DND-41 (cell line): ENCODE measurements at regions not wholly inside any gene's neighbourhood (a gene's known extent, or its start where the extent isn't known, plus 50 kb on each side); places are given as distances from the start of the nearest gene placed in this dataset.

Experiments
- EZH2 ChIP-seq: IDR thresholded peaks from 3 replicates; pipeline ENCODE4 v1.6.1; 2012; ENCODE audit warnings: borderline replicate concordance, low read depth, mild to moderate bottlenecking, moderate library complexity, low read length, inconsistent platforms; ENCODE audit not compliant: severe bottlenecking
- TF ChIP-seq, protein P1 (sequence below): IDR thresholded peaks from 2 replicates; pipeline ENCODE4 v1.5.1; 2012; ENCODE audit warnings: borderline replicate concordance, low read length, moderate library complexity, mild to moderate bottlenecking; ENCODE audit not compliant: poor library complexity, severe bottlenecking; ENCODE audit errors: extremely low read depth

DNA sequence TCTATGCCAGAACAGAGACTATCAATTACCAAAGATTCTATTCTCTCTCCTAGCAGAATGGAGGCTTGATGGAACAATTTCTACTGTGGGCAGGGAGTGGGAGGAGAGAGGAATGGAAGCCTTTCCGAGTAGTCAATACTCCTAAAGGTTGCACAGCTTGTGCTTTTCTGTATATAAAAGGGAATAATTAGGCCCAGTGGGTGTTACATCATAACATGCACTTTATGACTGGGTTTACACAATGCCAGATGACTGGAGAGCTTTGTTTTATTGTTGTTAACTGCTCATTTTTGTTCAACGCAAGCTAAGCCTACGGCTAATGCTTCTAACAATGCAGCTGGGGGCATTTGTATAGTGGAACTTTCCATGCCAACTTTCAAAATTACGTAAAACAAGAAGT lies 2237.9 kb upstream of the RAG2 start:
- TF ChIP-seq, protein P1, sequence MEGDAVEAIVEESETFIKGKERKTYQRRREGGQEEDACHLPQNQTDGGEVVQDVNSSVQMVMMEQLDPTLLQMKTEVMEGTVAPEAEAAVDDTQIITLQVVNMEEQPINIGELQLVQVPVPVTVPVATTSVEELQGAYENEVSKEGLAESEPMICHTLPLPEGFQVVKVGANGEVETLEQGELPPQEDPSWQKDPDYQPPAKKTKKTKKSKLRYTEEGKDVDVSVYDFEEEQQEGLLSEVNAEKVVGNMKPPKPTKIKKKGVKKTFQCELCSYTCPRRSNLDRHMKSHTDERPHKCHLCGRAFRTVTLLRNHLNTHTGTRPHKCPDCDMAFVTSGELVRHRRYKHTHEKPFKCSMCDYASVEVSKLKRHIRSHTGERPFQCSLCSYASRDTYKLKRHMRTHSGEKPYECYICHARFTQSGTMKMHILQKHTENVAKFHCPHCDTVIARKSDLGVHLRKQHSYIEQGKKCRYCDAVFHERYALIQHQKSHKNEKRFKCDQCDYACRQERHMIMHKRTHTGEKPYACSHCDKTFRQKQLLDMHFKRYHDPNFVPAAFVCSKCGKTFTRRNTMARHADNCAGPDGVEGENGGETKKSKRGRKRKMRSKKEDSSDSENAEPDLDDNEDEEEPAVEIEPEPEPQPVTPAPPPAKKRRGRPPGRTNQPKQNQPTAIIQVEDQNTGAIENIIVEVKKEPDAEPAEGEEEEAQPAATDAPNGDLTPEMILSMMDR, result no peak
- TF ChIP-seq EZH2, result no peak
